Hepatocyte (in vitro differentiated cells): ENCODE measurements at regions not wholly inside any gene's neighbourhood (a gene's known extent, or its start where the extent isn't known, plus 50 kb on each side); places are given as distances from the start of the nearest gene placed in this dataset.

Experiments used
- DNase-seq: peaks from one replicate; pipeline ENCODE4 v3.0.0-alpha.2; 2016; ENCODE audit warnings: low spot score
- H2AFZ ChIP-seq: fragments of 200-600 bp; sonication (generic); 2 replicates; pipeline ENCODE4 v1.6.0; 2016; ENCODE audit warnings: antibody characterized with exemption, mild to moderate bottlenecking
- H3K27ac ChIP-seq: fragments of 200-600 bp; sonication (generic); 2 replicates; pipeline ENCODE4 v1.5.1; 2016; ENCODE audit warnings: mild to moderate bottlenecking
- H3K27me3 ChIP-seq: fragments of 200-600 bp; sonication (generic); 2 replicates; pipeline ENCODE4 v1.6.1; 2016
- H3K36me3 ChIP-seq: fragments of 200-600 bp; sonication (generic); replicated peaks from 2 replicates; pipeline ENCODE4 v1.5.1; 2016; ENCODE audit warnings: low read depth; ENCODE audit not compliant: insufficient read depth
- H3K4me1 ChIP-seq: fragments of 200-600 bp; sonication (generic); 2 replicates; pipeline ENCODE4 v1.5.1; 2016; ENCODE audit warnings: mild to moderate bottlenecking, moderate library complexity; ENCODE audit not compliant: insufficient read depth
- H3K4me2 ChIP-seq: fragments of 200-600 bp; sonication (generic); 2 replicates; pipeline ENCODE4 v1.6.0; 2016
- H3K4me3 ChIP-seq: fragments of 200-600 bp; sonication (generic); 2 replicates; pipeline ENCODE4 v1.5.1; 2016; ENCODE audit warnings: mild to moderate bottlenecking
- H3K79me2 ChIP-seq: fragments of 200-600 bp; sonication (generic); 2 replicates; pipeline ENCODE4 v1.6.0; 2017; ENCODE audit warnings: mild to moderate bottlenecking
- H3K9me2 ChIP-seq: fragments of 200-600 bp; sonication (generic); replicated peaks from 2 replicates; pipeline ENCODE4 v1.6.0; 2017; ENCODE audit warnings: mild to moderate bottlenecking; ENCODE audit not compliant: insufficient read depth
- H3K9me3 ChIP-seq: fragments of 200-600 bp; sonication (generic); 2 replicates; pipeline ENCODE4 v1.5.1; 2016; ENCODE audit warnings: low read depth, mild to moderate bottlenecking
- H4K20me1 ChIP-seq: fragments of 200-600 bp; sonication (generic); 2 replicates; pipeline ENCODE4 v1.6.0; 2016; ENCODE audit warnings: mild to moderate bottlenecking; ENCODE audit not compliant: insufficient read depth, poor library complexity, severe bottlenecking
- CTCF ChIP-seq: fragments of 200-600 bp; sonication (generic); IDR thresholded peaks from 2 replicates; pipeline ENCODE4 v1.5.1; 2016; ENCODE audit warnings: antibody characterized with exemption, mild to moderate bottlenecking; ENCODE audit not compliant: poor library complexity
- EZH2 ChIP-seq: fragments of 200-600 bp; sonication (generic); IDR thresholded peaks from 2 replicates; pipeline ENCODE4 v1.6.1; 2016; ENCODE audit warnings: antibody characterized with exemption, mild to moderate bottlenecking, borderline replicate concordance
- EZH2phosphoT487 ChIP-seq: fragments of 200-600 bp; sonication (generic); IDR thresholded peaks from one replicate; pipeline ENCODE4 v1.6.1; 2018; ENCODE audit warnings: antibody characterized with exemption, mild to moderate bottlenecking, low read depth, moderate library complexity; ENCODE audit not compliant: unreplicated experiment, severe bottlenecking
- WGBS: methylation state at CpG from one replicate; pipeline ENCODE4 v1.1.6; 2016; ENCODE audit warnings: low lambda C conversion rate; ENCODE audit errors: missing lambda C conversion rate; 5-methylcytosine and 5-hydroxymethylcytosine counted together

- no peak for DNase-seq
- Histone ChIP-seq H4K20me1 (no peaks in the 10 kb centered on the region), H3K4me3 (no peak overlapping the region), H3K79me2 (no peaks in the 10 kb centered on the region), H3K27me3 (no peaks in the 10 kb centered on the region), H3K4me2 (no peak overlapping the region), H3K9me3 (no peaks in the 10 kb centered on the region), H2AFZ (no peak overlapping the region), H3K36me3 (no peaks in the 10 kb centered on the region), H3K27ac (no peak overlapping the region), H3K9me2 (no peaks in the 10 kb centered on the region), H3K4me1 (no peaks in the 10 kb centered on the region)
- TF ChIP-seq EZH2phosphoT487 (no peak), EZH2 (no peak), CTCF (no peak)
- WGBS: 85% methylated on average over 9 of the region's 9 CpGs
These were observed 620.2 kb downstream of the ZBBX start for GRCh38 chr3:166759736-166760513.

GRCh38 chr3:166752214-166752613, 627.9 kb downstream of the ZBBX start:
- Histone ChIP-seq H3K79me2 (no peaks in the 10 kb centered on the region), H3K9me2 (no peaks in the 10 kb centered on the region), H3K4me2 (no peak overlapping the region), H3K27ac (no peak overlapping the region), H2AFZ (no peak overlapping the region), H3K27me3 (no peaks in the 10 kb centered on the region), H3K4me1 (no peaks in the 10 kb centered on the region), H3K36me3 (no peaks in the 10 kb centered on the region), H3K4me3 (no peak overlapping the region), H4K20me1 (no peaks in the 10 kb centered on the region), H3K9me3 (no peaks in the 10 kb centered on the region)
- TF ChIP-seq EZH2phosphoT487 (no peak), CTCF (no peak), EZH2 (no peak)
- no peak for DNase-seq
- WGBS: 89% methylated on average over 2 of the region's 2 CpGs

- Histone ChIP-seq H3K36me3 (no peaks in the 10 kb centered on the region), H3K4me3 (no peak overlapping the region), H3K9me2 (no peaks in the 10 kb centered on the region), H3K27me3 (no peaks in the 10 kb centered on the region), H3K79me2 (no peaks in the 10 kb centered on the region), H3K27ac (peak overlapping the region; percentile 37), H2AFZ (peak overlapping the region; percentile 54), H3K4me1 (no peaks in the 10 kb centered on the region), H3K9me3 (no peaks in the 10 kb centered on the region), H3K4me2 (peak overlapping the region; percentile 23), H4K20me1 (no peaks in the 10 kb centered on the region)
- TF ChIP-seq CTCF: no peak
- no peak for TF ChIP-seq EZH2
- no peak for TF ChIP-seq EZH2phosphoT487
- no peak for DNase-seq
- WGBS: 25% methylated on average over 2 of the region's 2 CpGs
These were observed 636.5 kb downstream of the ZBBX start for GRCh38 chr3:166743481-166744134.
